ENCODE measurements at regions not wholly inside any gene's neighbourhood (a gene's known extent, or its start where the extent isn't known, plus 50 kb on each side); places are given as distances from the start of the nearest gene placed in this dataset.
A peak's percentile ranks its signal among the peaks of the same experiment; 100 is the strongest.
"Not testable (repeated sequence)": the region's sequence is repeated elsewhere in the genome, so short reads cannot be mapped to it uniquely, and the experiment has no call there.

GRCh38 chrX:152031346-152031745, 56.9 kb upstream of the GABRE start:
- POLR2A ChIA-PET, result interaction anchor here (1.5 kb wide), 2 partner anchors 9 to 14 kb away, joined by 3 to 9 read pairs; no protein-coding TSS in a partner anchor
- H3K9me3 ChIP-seq (replicated peaks; ENCODE audit: control insufficient read depth, insufficient read depth, low read depth, low read length); H3K79me2 ChIP-seq (ENCODE audit: control insufficient read depth, insufficient read depth, low read length); ATAC-seq; H3K9ac ChIP-seq (ENCODE audit: insufficient read depth in 1 of 2, low read depth in 2 of 2, low read length in 2 of 2); H3K4me1 ChIP-seq (replicated peaks in 1 of 2; ENCODE audit: control insufficient read depth in 2 of 2, insufficient read depth in 2 of 2, low read length in 2 of 2); BruUV-seq (replicated peaks); H3K9me1 ChIP-seq (ENCODE audit: control insufficient read depth, insufficient read depth, low read length); H3K4me2 ChIP-seq (ENCODE audit: insufficient read depth, low read length); CTCF ChIA-PET (ENCODE audit: low intra/inter-chr PET ratio); H3K36me3 ChIP-seq (ENCODE audit: control insufficient read depth, insufficient read depth, low read length); H3K4me3 ChIP-seq; intact Hi-C loops (cut with micrococcal nuclease); in situ Hi-C loops (cut with MboI); H4K20me1 ChIP-seq (replicated peaks; ENCODE audit: control insufficient read depth, insufficient read depth, low read length); H3K27me3 ChIP-seq (ENCODE audit: control insufficient read depth in 2 of 2, insufficient read depth in 2 of 2, low read length in 2 of 2); TF ChIP-seq TEAD4 (CRISPR knock-in tag; IDR thresholded peaks at IDR 0.05; ENCODE audit: borderline replicate concordance); ATF1 (CRISPR knock-in tag; IDR thresholded peaks at IDR 0.05); FOXM1 (CRISPR knock-in tag; IDR thresholded peaks at IDR 0.05; ENCODE audit: low read depth): not testable (repeated sequence)
- WGBS (ENCODE audit: insufficient coverage, low coverage, missing lambda C conversion rate), result 0% methylated on average over 1 of the region's 1 CpG
- DNase-seq (ENCODE audit: extremely low read depth in 1 of 4, low spot score in 3 of 4) (peak in 1 of 4 experiments; percentile 73), FAIRE-seq (peak; percentile 70)
- Histone ChIP-seq H2AFZ (ENCODE audit: low read depth, low read length) (0 out of 2 replicates have a peak overlapping the region, but pooled peaks have one; percentile 51), H3K27ac (ENCODE audit: extremely low read depth, low read depth, low read length) (peak overlapping the region; percentile 49; the same call in 1 of the 3 replicates)
- TF ChIP-seq PKNOX1 (IDR thresholded peaks at IDR 0.05) (peak; percentile 60; the same call in 1 of the 2 replicates), NCOR1 (IDR thresholded peaks at IDR 0.05) (peak; percentile 57; the same call in 1 of the 2 replicates), TEAD4 (IDR thresholded peaks at IDR 0.05; ENCODE audit: low read length) (peak; percentile 45; the same call in 1 of the 2 replicates), TAL1 (IDR thresholded peaks at IDR 0.05) (peak; percentile 56), DPF2 (IDR thresholded peaks at IDR 0.05) (peak; percentile 73), KLF16 (IDR thresholded peaks at IDR 0.05) (0 out of 2 replicates have a peak, but pooled peaks have one; percentile 10), SOX6 (IDR thresholded peaks at IDR 0.05) (peak; percentile 82), PRDM10 (IDR thresholded peaks at IDR 0.05; ENCODE audit: partially characterized antibody) (peak; percentile 66), ATF1 (tag; IDR thresholded peaks at IDR 0.05) (peak; percentile 23; the same call in 1 of the 2 replicates), HDAC2 (IDR thresholded peaks at IDR 0.05) (0 out of 2 replicates have a peak, but pooled peaks have one; percentile 32), EP300 (IDR thresholded peaks at IDR 0.05; ENCODE audit: low read length) (peak; percentile 43; the same call in 1 of the 2 replicates), CBFA2T3 (IDR thresholded peaks at IDR 0.05) (peak; percentile 81), SMARCC2 (IDR thresholded peaks at IDR 0.05; ENCODE audit: low read depth) (peak; percentile 34; the same call in 1 of the 2 replicates), KDM1A (IDR thresholded peaks at IDR 0.05) (peak; percentile 40 to 51; a peak in 3 of 4 replicates), ZEB2 (IDR thresholded peaks at IDR 0.05) (peak; percentile 88), FOXM1 (IDR thresholded peaks at IDR 0.05; ENCODE audit: low read depth) (0 out of 2 replicates have a peak, but pooled peaks have one; percentile 14), RCOR1 (IDR thresholded peaks at IDR 0.05; ENCODE audit: borderline replicate concordance in 1 of 2, low read depth in 2 of 2, low read length in 2 of 2) (0 out of 4 replicates have a peak, but pooled peaks of 1 of the 2 experiments have one; percentile 35), GATAD2B (IDR thresholded peaks at IDR 0.05; ENCODE audit: borderline replicate concordance) (0 out of 2 replicates have a peak, but pooled peaks have one; percentile 33)
